ENCODE measurements at regions not wholly inside any gene's neighbourhood (a gene's known extent, or its start where the extent isn't known, plus 50 kb on each side); places are given as distances from the start of the nearest gene placed in this dataset.
"Not testable (repeated sequence)": the region's sequence is repeated elsewhere in the genome, so short reads cannot be mapped to it uniquely, and the experiment has no call there.

DNA sequence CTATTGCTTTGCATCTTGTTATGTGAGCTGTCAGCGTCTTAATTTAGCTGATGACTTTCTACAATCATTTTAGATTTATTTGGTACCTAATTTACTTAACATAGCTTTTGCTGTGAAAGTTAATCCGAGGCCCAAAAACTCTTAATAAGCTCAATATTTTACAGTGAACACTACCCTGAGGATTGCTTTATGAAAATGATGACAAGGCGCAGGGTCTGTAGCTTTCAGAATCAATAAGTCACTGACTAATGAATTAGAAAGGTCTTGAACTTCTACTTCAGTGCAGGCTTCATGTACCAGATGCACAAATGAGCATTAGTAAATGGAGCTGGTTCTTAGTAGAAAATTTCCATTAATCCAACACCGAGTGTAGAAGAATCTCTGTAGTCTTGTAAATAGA is 81.4 kb upstream of the ZNF366 start:
- DNase-seq (ENCODE audit: low read depth, low spot score) = no peak

DNA sequence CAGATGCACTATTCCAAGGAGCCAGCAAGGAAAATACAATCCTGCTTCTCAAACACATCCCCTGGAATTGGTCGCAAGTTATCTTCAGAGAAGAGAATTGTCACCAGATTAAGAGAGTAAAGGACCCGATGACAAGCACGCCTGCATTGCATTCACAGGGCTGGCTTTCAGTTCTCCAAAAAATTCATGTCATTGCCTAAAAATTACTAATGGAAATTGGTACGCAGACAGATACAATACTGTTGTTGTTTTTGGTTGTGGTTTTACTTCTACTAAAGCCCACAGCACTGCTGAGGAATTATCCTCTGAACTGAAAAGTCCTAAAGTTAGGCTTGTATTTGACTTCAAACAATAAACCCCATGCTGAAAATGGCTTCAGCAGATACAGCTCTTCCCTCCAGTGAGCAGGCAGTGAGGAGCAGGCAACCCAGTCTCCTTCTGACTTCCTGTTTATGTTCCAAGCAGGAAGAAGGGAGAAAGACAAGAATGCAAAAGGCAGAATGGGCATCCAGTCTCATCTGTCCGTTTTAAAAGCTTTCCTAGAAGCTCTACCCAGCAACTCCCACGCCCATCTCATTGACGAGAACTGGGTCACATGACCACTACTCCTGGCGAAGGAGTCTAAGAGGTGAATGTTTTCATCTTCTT is 80.6 kb upstream of the ZNF366 start:
- DNase-seq (ENCODE audit: low read depth, low spot score) = no peak

DNA sequence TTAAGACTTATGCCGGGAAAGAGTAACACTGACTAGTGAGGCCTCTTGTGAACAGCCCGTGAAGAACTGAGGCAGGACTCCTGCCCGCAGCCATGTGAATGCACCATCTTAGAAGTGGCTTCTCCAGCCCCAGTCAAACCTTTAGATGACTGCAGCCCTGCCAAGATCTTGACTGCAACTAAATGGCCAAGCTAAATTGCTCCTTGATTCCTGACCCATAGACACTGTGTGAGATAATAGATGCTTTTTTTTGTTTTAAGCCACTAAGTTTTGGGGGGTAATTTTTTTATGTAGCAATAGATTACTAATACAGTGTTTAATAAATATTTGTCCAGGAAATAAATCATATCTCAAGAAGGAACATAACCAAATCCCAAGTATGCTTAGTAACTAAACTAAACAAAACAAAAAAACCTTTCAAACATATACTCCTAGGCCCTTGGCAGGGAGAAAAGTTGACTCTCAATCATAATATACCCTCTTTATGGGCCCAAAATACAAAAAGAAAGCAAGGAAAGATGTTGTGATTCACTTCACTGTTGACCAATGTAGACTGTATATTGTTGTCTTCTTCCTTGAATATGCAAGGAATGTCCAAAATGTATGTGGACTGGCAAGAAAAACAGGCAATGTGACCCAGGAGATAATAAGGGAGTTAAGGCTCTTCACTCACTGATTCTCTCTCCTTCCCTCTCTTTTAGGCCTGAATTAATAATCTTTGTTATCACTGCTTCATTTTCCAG is 79.7 kb upstream of the ZNF366 start:
- DNase-seq (ENCODE audit: low read depth, low spot score) = no peak

DNA sequence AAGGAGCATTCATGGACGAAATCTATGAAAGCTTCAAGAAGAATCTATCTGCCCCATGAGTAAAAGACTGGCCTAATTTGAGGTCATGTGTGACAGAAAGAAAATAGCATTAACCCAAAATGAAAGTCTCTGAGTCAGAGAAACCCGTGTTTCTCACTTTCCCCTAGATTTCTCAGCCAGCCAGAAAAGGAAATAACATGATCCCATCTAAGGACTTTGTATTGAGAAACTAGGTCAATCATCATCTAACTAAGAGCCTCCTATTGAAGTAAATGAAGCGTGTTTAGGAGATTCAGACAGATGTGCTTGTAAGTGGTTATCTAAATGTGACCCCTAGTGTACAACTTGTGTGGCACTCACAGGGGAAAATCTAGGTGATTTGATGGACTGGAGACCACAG is 77.3 kb upstream of the ZNF366 start:
- DNase-seq (ENCODE audit: low read depth, low spot score) = no peak

DNA sequence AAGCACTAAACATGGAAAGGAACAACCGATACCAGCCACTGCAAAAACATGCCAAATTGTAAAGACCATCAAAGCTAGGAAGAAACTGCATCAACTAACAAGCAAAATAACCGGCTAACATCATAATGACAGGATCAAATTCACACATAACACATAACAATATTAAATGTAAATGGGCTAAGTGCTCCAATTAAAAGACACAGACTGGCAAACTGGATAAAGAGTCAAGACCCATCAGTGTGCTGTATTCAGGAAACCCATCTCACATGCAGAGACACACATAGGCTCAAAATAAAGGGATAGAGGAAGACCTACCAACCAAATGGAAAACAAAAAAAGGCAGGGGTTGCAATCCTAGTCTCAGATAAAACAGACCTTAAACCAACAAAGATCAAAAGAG is 72.1 kb upstream of the ZNF366 start:
- not testable (repeated sequence) for DNase-seq (ENCODE audit: low read depth, low spot score)

DNA sequence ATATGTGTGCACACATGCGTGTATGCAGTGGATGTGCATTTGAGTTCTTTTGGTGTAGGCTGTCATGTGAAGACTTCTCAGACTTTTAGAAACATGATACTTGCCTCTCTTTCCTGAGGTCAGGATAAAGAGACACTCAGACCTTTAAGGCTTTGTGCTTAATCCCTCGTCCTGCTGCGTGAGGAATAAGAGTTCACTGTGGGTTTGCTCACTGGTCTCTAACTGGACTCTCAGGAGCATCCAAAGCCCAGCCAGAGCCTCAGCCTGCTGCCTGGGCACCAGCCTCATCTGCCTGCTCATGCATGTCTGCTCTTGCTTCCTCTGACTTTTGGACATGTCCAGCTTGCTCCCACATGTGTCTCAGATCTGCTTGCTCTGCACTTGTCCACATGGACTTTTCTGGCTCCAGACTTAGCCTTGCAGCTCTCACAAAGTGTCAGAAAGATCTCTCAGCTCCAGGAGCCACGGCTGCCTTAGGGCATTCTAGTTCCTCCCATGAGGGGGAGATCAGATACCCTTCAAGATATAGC is 65.1 kb upstream of the ZNF366 start:
- DNase-seq (ENCODE audit: low read depth, low spot score) = no peak

DNA sequence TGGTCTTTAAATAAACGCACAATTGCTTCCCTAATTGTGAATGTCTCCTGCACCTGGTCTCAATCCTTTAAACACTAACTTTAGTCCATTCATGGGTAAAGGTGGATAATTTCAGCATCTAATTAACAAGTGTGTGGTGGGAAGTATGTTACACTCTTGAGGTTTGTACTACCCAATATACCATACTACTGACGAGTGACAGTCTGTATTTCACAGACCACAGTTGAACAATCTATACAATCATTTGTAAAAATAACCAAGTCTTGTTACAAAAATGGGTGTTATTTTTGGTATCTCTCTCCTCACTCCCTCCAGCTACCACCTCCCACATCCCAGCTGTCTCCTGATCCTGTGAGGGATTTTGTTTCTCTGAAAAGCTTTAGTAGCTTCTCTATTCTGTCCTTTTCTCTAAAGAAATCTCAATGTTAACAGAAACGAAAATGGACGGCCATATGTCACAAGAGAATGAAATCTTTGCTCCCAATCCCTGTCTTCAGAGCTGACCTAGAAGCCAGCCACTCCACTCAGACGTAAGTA is 62.3 kb upstream of the ZNF366 start:
- DNase-seq (ENCODE audit: low read depth, low spot score) = no peak

DNA sequence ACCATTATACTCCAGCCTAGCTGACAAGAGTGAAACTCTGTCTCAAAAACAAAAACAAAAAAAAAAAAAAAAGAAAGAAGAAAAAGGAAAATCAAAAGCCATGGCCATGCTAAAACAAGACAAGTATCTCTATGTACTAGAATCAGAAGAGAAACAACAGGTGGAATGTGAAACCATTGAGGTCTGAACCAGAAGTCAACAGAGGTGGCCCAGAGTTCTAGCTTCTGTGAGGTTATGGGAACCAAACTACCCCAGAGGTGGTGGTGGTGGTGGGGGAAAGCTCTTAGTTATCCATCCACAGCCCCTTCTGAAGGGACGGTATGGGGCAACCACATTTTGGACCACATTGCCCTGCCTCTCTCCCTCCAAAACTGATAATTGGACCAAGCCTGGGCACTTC is 59.5 kb upstream of the ZNF366 start:
- no peak for DNase-seq (ENCODE audit: low read depth, low spot score)

DNA sequence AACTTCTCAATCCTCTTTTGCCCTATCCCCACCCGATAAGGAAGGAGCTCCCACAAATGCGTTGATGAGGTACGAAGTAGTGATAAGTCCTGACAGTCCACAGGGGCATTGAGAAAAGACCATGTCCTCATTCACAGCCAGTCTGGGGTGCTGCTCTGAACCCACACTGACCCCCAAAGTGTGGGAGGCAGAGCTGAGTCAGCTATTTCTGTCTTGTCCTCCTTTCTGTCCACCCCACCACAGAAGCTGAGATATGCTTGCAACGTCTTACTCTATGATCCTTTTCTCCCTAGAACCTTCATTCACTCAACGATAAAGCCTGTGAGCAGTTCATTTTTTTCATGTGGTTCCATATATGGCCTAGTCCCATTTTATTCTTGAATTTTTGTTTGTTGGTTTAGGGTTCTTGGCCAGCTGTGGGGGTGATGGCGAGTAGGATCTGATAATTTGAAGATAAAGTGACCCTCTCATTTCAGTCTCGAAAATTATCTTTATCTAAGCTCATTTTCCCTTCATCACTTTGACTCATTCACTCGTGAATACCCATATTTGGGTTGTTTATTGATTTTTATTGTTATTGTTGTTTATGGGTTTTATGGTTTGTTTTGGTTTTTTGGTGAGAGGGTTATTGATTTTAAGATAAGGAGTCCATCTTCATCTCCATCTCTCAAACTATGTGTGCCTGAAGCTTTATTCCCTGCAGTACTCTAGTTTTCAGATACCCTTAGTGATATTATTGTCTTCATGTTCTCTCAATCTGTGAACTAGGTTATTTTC is 58.5 kb upstream of the ZNF366 start:
- no peak for DNase-seq (ENCODE audit: low read depth, low spot score)

DNA sequence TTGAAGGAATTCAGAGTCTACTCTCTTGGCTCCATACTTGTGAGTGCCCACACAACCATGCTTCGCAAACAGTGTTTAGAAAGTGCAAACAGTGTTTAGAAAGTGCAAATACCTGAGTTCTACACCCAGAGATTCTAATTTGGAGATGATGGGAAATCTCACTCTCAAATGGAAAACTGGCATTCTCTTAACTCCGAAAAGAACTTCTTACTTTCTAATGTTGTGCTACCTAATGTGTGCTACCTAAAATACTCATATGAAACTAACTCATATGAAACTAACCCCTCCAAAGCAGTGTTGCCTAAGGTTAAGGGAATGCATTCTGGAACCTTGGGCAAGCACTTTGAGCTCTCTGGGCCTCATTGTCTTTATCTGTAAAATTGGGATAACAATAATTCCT is 55.5 kb upstream of the ZNF366 start:
- no peak for DNase-seq (ENCODE audit: low read depth, low spot score)

DNA sequence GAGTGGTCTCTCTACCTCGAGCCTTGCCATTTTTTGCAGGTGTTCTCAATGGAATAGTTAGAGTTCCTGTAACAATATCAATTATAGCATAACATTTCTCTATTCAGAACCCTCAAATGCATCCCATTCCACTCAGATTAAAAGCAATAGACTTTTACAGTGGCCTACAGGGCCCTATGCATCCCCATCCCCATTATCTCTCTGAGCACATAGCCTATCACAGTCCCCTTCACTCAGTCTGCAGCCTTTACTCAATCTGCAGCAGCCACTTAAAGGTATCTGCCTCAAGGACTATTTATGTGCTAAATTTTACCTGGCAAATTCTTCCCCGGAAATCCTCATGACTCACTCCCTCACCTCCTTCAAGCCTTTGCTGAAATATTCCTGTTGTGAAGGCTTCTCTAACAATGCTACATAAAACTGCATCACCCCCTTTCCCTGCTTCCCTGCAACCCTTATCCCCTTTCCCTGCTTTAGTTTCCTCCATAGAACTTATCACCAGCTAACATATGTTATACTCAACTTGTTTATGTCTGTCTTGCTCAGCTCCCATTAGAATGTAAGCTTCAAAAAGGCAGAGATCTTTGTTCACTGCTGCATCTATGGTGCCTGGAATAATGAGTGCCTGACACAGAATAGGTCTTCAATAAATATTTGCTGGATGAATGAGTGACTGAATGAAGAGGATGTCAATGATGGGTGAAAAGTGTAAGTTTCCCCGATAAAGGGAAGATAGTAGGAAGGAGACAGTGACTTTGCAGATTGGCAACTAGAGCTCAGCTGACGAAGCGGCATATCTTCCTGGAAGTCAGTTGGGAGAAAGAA is 54.1 kb upstream of the ZNF366 start:
- no peak for DNase-seq (ENCODE audit: low read depth, low spot score)

DNA sequence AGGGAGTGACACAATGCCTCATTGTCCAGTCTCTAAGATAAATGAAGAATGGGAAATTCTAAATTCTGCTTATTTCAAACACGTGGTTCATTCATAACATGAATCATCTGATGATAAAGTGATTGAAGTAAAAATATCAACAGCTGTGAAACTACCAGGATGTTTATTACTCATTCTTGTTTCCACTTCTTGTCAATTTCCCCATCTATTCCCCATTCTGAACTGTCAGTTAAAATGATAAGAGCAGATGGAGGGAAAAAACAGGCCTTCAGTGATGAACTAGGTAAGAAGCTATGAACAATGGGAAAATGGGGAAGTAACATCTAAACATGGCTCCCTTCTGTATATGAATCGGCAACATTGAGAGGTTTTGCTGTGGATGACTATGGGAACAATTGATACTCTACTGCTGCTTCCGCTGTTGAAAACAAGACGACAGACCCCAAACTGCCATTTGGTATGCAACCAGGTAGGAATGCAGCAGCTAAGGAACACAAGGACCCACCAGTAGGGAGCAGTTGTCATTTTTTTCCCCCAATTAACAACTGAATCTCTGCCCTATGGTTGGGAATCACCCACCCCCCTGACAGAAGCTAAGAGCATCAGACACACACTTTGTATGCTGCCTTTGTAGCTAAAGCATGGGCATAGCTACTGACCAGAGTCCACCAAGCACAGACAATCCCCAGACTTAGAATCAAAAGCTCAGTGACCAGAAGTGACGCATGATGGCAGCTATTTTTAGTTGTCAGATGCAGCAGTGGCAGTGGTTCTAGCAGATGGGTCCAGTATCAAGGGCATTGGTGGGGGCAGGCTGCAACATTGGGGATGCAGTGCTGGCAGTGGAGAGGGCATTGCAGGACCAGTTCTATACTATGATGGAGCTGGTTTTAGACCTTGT is 52.9 kb upstream of the ZNF366 start:
- no peak for DNase-seq (ENCODE audit: low read depth, low spot score)

DNA sequence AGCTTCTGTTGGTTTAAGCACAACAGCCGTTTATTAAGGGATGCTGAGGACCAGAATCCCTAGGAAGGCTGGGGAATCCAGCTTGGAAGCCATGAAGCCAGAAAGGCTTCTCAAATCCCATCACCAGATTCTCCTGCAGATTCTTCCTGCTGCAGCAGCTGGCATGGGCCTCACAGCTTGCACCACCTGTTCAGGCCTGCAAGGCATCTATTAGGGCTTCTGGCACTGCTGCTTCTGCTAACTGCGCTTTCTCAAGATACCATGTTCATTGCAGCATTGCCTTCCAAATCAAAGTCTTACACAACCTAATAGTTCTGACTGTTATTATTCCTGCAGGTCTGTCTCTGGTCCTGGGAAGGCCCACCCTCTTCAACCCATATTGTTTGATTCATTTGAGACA is 51.2 kb upstream of the ZNF366 start:
- no peak for DNase-seq (ENCODE audit: low read depth, low spot score)

DNA sequence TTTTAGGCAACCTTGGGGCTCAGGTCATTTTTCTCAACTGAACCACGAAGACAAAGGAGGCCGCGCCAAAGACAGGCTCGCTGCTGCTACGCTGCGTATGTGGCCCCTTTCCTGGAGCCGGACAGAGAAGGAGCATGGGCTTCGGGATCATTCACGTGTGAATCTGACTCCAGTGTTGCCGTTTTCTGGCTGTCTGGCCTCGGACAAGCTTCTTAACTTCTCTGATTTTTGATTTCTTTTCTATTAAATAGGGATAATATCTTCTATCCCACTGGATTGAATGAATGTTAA is 50.8 kb upstream of the ZNF366 start:
- DNase-seq (ENCODE audit: low read depth, low spot score) = no peak

DNA sequence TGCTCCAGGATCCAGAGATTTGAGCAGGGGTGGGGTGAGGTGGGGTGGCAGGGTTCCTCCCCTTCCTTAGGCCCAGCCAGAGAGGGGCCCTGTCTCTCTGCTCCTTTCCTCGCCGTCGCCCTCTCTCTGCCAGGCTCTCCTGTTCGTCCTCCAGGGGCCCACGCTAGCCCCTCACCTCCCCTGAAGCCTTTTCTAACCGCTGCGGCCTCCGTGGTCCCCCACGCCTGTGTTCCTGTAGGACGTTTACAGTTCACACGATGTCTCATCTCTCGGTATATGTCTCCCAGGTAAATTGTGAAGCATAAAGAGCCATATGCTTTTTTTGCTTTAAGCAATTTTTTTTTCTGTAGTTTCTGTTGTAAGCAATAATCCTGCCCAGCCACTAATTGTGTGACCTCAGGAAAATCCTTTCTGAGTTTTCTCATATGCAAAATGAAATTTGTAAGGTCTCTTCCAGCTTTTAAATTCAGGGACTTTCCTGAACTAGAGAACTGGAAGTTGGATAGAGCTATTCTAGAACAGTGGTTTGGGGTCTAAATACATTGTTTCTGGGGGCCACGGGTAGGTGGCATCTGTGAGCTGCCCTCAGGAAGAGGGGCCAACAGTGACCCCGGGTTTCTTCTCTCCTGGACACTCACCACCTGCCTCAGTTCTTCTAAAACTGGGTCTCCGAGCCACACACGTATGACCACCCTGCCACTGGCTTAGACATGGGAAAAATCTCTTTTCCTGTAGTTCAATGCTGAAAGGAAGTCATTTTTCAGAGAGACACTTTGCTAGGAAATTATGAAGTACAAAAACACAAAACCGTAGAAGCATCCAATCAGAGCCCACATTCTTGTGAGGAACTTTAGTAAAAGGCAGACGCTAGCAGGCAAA is 50.2 kb upstream of the ZNF366 start:
- no peak for DNase-seq (ENCODE audit: low read depth, low spot score)

Data from smooth muscle cell of the brain vasculature (primary cell).